SIG-M5 (cell line): ENCODE measurements at regions not wholly inside any gene's neighbourhood (a gene's known extent, or its start where the extent isn't known, plus 50 kb on each side); places are given as distances from the start of the nearest gene placed in this dataset.

Source experiments
- DNase-seq: peaks from one replicate; lab custom pipeline; 2025; lab: John Stamatoyannopoulos, UW

DNA sequence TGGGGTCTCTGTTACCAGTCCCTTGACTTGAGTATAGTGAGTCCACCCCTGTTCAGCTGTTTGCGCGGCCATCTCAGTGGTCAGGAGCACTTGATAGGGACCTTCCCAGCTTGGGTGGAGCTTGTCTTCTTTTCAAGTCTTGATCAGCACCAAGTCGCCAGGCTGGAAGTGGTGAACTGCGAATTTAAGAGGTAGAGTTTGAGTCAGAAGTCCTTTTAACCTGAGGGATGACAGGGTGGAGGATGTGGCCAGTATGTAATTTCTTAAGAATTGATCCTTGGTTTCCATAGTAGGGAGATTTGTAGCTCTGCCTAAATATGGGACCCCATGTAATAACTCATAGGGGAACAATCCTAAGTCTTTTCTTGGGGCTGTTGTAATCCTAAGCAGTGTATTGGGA is 86.3 kb upstream of the XCR1 start:
- no peak for DNase-seq

DNA sequence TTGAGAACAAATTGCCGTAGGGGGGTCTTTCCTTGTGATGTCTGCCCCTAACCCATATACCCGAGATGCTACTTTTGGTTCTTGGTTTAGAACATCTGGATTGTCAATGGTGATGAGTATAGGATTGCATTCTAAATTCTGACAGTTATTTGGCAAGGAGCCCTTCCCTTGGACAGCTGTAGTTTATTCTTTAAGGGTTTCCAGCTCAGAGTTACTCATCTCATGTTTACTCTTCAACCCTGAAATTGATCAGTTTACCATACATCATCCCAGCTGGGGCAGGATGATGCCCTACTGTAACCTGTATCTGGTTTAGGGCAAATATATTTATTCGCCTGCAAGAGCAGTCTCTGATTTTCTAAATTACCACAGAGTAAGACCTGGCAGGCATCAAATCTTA is 85.7 kb upstream of the XCR1 start:
- DNase-seq: no peak

DNA sequence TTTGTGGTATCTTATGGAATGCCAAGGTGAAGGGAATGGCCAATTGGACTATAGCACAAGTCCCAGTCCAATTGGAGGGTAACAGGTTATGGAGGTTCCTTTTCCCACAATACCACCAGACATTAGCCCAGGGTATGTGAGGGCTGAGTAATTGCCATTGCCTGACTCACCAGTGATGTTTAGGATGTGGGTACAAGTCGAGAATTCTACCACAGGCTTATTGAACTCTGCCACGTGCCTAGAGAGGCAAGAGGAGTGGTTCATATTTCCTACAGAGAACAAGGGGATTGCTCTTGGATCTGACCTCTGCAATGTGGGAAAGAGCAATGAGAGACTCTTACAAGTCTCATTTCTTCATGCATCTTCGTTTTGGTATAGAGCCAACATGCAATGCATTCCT is 85.0 kb upstream of the XCR1 start:
- DNase-seq: no peak

- peak; percentile 98 for DNase-seq
Measured at GRCh38 chr3:46110701-46111493, 83.6 kb upstream of the XCR1 start.

GRCh38 chr3:46107682-46108081 is 80.4 kb upstream of the XCR1 start:
- no peak for DNase-seq

DNA sequence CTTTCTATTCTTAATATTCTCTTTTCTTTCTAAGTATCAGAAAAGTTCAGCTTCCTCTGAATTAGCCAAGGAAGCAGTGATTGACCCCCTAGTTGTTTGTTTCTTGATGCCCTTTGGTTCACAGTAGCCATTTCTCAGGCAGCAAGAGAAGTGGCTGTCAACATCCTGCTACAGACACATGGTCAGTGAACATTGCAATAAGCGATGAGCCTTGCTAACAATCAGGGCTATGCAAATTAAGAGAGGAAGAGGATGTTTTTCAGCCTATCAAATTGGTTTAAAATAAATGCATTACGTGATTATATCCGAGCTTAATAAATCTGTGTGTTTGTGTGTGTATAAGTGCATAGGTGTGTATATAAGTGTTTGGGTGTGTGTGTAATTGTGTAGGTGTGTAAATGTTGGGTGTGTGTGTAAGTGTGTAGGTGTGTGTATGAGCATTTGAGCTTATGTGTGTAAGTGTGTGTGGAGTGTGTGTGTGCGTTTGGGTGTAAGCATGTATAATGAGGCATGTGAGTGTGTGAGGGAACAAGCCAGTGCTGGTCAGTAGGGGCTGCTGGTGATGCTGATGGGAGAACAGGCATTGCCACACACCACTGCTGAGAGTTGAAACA is 78.1 kb upstream of the XCR1 start:
- no peak for DNase-seq

DNA sequence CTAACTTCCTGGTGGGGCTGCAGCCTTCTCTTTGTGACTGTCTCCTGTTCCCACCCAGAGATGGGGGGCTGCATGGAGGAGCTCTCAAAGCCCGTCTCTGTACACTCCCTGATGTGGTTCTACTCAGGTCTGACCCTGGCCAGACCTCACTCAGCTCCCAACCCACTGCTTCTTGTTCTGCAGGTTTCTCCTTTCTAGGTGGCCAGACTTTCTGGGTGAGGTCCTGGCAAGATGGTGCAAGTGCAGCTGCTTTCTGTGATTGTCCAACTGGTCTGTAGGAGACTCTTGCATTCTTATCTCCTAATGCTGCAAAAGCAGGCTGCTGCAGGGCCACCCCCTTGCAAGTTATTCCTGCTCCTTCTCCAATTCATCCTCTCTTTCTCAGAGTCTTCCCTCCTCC is 77.4 kb upstream of the XCR1 start:
- DNase-seq: no peak

- no peak for DNase-seq
Measured at GRCh38 chr3:46102780-46103130, 75.5 kb upstream of the XCR1 start.

- no peak for DNase-seq
Measured at GRCh38 chr3:46102059-46102779, 74.9 kb upstream of the XCR1 start.

- DNase-seq: peak; percentile 69
Measured at GRCh38 chr3:46100812-46101211, 73.5 kb upstream of the XCR1 start.

DNA sequence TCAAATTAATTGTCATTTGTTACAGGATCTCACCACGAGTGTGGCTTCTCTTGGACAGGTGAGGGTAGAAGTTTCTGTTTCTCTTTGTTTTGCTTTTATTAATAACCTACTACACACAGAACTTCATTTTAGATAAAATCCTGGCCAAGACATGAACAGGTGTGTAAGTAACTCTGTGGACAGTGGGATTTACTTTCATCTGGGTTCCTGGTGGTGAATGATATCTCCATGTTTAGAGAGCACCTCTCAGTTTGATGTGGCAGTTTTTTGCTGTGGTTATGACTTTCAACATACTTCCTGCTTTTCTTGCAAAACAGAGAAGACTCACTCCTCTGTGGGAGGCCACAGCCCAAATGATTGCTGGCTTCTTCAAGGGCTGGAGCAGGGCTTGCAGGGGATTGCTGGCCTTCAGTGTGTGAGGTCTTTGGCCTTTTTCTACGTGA is 71.1 kb upstream of the XCR1 start:
- peak; percentile 87 for DNase-seq

GRCh38 chr3:46097691-46098241 is 70.5 kb upstream of the XCR1 start:
- DNase-seq: peak; percentile 57

GRCh38 chr3:46096781-46097180 is 69.5 kb upstream of the XCR1 start:
- DNase-seq: no peak

DNA sequence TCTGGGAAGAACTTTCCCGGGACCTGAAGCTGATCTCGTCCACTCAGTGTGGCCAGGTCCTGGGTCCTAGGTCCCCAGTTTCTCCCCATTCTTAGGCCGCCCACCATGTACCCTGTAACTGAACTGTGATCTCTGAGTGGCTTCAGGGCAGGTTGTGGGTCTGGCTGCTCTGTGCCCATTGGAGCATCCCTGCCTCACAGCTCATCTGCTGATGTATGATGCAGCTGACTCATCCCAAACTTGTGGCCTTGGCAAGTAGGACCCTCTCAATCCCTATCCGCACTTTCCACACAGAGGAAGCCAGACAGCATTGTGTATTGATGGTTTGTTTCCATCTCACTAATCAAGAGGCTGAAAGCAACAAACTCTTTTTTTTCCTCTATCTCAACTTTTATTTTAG is 69.1 kb upstream of the XCR1 start:
- DNase-seq: no peak

DNA sequence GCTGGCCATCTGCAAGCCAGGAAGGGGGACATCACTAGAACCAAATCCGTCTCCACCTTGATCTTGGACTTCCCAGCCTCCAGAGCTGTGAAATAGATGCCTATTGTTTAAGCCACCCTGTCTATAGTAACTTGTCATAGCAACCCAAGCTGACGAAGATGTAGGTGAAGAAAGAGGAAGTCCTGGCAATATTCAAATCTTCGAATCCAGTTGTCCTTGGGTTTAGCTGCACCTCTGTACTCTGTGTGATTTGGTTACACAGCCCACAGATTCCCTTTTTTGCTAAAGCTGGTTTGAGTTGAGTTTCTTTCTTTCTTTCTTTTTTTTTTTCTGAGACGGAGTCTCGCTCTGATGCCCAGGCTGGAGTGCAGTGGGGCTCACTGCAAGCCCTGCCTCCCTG is 68.0 kb upstream of the XCR1 start:
- DNase-seq: peak; percentile 93

GRCh38 chr3:46094506-46094905 is 67.2 kb upstream of the XCR1 start:
- DNase-seq: no peak

DNA sequence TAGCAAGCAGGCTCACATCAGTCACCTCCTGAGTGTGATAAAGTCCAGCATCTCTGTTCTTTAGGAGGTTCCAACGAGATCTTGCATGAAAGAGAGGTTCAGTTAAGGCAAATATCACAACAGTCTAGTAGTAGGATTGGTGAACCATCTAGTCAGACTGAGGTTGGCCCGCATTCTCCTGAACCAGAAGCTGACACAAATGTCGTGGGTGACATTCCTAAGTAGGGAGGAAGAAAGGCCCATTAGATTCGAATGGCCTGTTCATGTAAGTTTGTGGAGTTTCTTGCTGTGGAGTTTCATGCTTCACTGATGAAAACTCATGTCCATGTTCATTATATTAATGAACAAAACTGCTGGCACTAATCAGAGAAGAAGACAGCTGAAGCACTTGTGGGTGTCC is 66.7 kb upstream of the XCR1 start:
- DNase-seq: no peak

DNA sequence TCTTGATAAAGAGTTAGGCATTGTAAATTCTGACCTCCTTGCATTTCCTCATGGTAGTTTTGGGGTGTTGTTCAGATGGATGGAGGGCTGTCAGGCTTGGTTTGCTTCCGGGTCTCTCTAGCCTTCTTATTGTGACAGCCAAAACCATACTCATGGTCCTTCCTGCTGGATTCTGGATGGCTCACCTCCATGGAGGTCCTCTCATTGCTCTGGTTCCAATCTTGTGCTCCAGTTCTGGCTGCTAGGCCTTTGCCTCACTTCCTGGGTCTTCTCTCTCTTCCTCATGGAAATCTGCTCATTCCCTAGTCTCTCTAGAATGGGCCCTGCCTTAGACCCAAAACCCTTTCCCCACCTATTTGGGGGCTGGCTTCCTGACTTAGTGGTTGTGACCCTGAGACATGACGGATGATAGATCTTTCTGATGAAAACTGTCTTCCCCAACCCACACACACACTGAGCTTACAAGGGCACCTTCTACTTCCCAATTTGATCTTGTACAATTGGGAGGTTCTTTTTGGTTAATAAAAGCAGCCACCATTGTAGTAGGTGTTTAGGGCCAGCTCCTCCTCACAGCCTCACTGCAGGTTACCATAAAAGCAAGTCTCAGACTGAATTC is 66.2 kb upstream of the XCR1 start:
- no peak for DNase-seq

DNA sequence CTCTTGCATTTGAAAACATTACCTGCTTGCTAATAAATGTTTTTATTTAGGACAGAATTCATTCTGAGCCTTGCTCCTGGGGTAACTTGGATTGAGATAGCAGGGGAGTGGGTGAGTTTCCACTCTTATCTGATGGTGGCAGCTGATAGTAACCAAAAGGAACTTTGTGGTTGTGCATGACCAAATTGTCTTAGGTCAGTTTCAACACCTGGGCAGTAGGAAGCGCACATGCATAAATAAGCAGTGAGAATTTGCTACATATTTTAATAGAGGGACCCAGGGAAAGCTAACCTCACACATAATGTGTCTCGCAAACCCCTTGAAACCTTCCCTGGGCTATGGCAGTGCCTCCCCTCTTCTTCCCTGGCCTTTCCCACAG is 65.4 kb upstream of the XCR1 start:
- no peak for DNase-seq

DNA sequence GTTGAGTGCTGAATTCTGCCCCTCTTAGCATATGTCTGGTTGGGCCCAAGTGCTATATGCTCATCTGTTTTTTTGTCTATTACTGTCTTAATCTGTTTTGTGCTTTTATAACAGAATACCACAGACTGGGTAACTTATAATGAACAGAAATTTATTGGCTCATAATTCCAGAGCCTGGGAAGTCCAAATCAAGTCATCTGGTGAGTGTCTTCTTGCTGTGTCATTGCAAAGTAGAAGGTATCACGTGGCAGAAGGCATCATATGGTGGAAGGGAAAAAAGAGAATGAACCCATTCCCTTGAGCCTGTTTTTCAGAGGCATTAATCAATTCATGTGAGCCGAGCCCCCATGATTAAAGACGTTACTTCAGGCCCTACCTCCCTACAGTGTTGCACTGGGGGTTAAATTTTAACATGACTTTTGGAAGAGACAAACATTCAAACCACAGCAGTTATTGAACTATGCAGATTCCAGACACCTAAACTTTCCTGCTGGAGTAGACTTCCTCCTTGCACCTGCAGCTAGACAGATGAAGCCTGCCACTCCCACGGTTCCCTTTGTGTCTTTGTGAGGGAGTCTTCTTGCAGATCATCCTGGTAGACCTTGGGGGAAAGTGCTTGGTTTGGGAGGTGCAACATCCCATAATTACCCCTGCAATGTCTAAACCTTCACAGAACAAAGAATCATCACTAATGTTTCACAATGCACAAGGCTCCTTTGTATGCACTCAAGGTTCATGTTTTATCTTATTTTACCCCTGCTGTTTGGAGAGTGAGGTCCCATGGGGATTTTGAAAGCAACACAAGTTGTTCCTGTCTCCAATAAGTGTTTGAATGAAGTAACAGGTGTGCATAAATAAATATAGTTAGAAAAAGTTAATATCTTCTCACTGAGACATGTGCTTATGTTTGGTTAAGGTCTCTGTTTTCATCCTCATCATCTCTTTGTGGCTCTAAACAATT is 64.7 kb upstream of the XCR1 start:
- no peak for DNase-seq

DNA sequence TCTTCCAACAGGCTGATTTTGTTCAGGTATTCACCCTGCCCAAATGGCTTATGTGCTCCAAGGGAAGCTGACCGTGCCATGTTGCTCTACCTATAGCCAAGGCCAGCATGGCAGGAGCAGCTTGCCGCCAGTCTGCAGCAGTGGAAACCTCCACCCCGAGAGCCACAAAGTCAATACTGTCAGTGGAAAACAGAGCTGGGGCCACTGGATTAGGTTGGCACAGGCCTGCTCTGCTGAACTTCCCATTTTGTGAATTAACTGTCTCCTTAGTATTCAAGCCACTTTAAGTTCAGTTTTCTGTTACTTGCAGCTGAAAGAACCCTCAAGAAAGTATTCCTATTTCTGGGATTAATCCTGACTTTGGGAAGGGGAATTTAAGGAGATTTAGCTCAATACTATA is 63.8 kb upstream of the XCR1 start:
- no peak for DNase-seq
